ENCODE measurements at regions not wholly inside any gene's neighbourhood (a gene's known extent, or its start where the extent isn't known, plus 50 kb on each side); places are given as distances from the start of the nearest gene placed in this dataset.
"Not testable (repeated sequence)": the region's sequence is repeated elsewhere in the genome, so short reads cannot be mapped to it uniquely, and the experiment has no call there.

DNA sequence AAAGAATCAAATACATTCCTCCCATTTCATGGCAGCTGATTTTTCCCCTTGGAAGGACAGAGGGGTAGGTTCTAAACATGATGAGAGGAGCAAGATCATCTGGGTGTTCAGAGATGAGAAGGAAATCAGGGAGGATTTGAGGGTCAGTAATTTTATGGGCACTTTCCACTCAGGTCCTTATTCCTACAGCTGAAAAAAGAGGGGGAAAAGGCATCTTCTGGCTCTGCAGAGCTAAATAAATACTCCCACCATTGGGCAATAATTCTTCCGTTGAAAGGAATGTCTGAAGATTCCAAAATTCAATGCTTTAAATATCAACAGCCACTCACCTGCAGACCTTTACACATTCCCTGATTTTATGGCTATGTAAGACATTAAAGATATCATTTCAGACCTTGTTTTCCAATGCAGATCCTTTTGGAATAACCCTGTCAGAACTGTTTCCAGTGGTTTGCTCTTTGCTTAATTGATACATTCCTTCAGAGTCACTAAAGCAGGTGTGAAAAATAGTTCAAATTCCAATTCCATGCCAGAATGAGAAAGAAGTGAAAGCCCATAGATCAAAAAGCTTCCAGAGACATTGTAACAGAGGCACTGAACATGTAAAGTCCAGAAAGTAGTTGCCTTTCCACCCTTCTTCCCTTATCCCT is 233.3 kb upstream of the KRR1 start:
- Mint-ChIP-seq H3K9me3 (peaks cover 9% of the 10 kb centered on the region), H3K4me3 (no peak overlapping the region), H3K27ac (no peak overlapping the region), H3K27me3 (peaks cover 4% of the 10 kb centered on the region), H3K36me3 (ENCODE audit: low read depth) (no peaks in the 10 kb centered on the region), H3K4me1 (ENCODE audit: low read depth) (no peaks in the 10 kb centered on the region)
- intact Hi-C loops (cut with micrococcal nuclease): no loop called here

- H3K4me3 Mint-ChIP-seq: no peak overlapping the region
- H3K36me3 Mint-ChIP-seq (ENCODE audit: low read depth): no peaks in the 10 kb centered on the region
- intact Hi-C loops (cut with micrococcal nuclease): no loop called here
Observed at GRCh38 chr12:75742961-75743360, 231.6 kb upstream of the KRR1 start.

GRCh38 chr12:75742048-75742447 is 230.6 kb upstream of the KRR1 start:
- intact Hi-C loops (cut with micrococcal nuclease): no loop called here
- H3K27ac Mint-ChIP-seq: no peak overlapping the region

More at GRCh38 chr12:75742961-75743360, 231.6 kb upstream of the KRR1 start:
- Mint-ChIP-seq H3K9me3 (peaks cover 9% of the 10 kb centered on the region), H3K27ac (no peak overlapping the region), H3K4me1 (ENCODE audit: low read depth) (no peaks in the 10 kb centered on the region), H3K27me3 (peaks cover 4% of the 10 kb centered on the region)

DNA sequence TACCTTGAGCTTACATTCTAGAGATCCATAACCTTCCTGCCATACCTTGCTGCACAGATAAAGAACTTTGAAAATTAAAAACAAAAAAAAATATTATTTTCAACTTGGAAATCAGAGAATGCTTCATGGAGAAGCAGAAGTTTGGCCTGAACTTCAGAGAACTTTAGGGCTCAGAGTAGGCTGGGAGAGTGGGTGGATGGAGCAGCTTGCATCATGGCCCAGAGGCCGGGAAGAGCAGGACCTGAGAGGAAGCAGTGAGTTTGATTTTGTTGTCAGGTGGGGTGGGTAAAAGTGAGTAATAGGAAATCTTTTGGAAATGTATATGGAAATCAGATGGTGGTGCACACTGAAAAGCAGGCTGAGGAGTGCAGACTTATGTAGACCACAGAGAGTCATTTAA is 228.5 kb upstream of the KRR1 start:
- H3K27ac Mint-ChIP-seq: no peak overlapping the region
- peaks cover 9% of the 10 kb centered on the region for H3K9me3 Mint-ChIP-seq
- intact Hi-C loops (cut with micrococcal nuclease): no loop called here
- H3K36me3 Mint-ChIP-seq (ENCODE audit: low read depth): no peaks in the 10 kb centered on the region
- H3K4me3 Mint-ChIP-seq: no peak overlapping the region
- peaks cover 4% of the 10 kb centered on the region for H3K27me3 Mint-ChIP-seq
- no peaks in the 10 kb centered on the region for H3K4me1 Mint-ChIP-seq (ENCODE audit: low read depth)

More at GRCh38 chr12:75742048-75742447, 230.6 kb upstream of the KRR1 start:
- Mint-ChIP-seq H3K4me1 (ENCODE audit: low read depth) (no peaks in the 10 kb centered on the region), H3K36me3 (ENCODE audit: low read depth) (no peaks in the 10 kb centered on the region), H3K4me3 (no peak overlapping the region), H3K9me3 (peaks cover 9% of the 10 kb centered on the region), H3K27me3 (peaks cover 4% of the 10 kb centered on the region)

GRCh38 chr12:75739098-75739497 is 227.7 kb upstream of the KRR1 start:
- intact Hi-C loops (cut with micrococcal nuclease); H3K36me3 Mint-ChIP-seq (ENCODE audit: low read depth); H3K27ac Mint-ChIP-seq; H3K9me3 Mint-ChIP-seq; H3K27me3 Mint-ChIP-seq; H3K4me1 Mint-ChIP-seq (ENCODE audit: low read depth); H3K4me3 Mint-ChIP-seq: not testable (repeated sequence)

- peaks cover 6% of the 10 kb centered on the region for H3K27me3 Mint-ChIP-seq
- no peak overlapping the region for H3K27ac Mint-ChIP-seq
- no peak overlapping the region for H3K4me3 Mint-ChIP-seq
- H3K4me1 Mint-ChIP-seq (ENCODE audit: low read depth): no peaks in the 10 kb centered on the region
- no peaks in the 10 kb centered on the region for H3K36me3 Mint-ChIP-seq (ENCODE audit: low read depth)
- H3K9me3 Mint-ChIP-seq: peaks cover 9% of the 10 kb centered on the region
- intact Hi-C loops (cut with micrococcal nuclease): no loop called here
Observed at GRCh38 chr12:75738486-75738885, 227.1 kb upstream of the KRR1 start.

DNA sequence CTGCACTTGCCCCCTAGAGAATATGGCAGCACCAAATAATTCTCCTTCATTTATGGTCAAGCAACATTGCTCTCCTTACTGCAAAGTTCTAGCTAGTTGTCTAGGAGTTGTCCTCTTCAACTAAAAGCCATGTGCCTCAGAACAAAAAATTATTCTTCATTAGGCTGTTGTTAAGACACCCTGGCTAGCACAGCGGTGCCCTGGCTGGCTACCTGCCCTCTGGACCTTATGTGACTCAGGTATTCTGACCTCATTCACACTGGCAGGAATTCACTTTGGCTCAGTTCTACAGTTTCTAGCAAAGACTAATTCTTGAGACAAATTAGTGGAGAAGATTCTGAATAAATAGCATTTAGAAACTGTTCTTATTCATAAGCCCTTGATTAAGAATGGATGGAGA is 224.4 kb upstream of the KRR1 start:
- Mint-ChIP-seq H3K27me3 (peaks cover 2% of the 10 kb centered on the region), H3K4me3 (no peak overlapping the region), H3K9me3 (no peaks in the 10 kb centered on the region), H3K36me3 (ENCODE audit: low read depth) (no peaks in the 10 kb centered on the region), H3K4me1 (ENCODE audit: low read depth) (no peaks in the 10 kb centered on the region), H3K27ac (no peak overlapping the region)
- intact Hi-C loops (cut with micrococcal nuclease): no loop called here

- intact Hi-C loops (cut with micrococcal nuclease): no loop called here
- Mint-ChIP-seq H3K4me1 (ENCODE audit: low read depth) (no peaks in the 10 kb centered on the region), H3K4me3 (no peak overlapping the region), H3K27me3 (no peaks in the 10 kb centered on the region), H3K27ac (no peak overlapping the region), H3K9me3 (no peaks in the 10 kb centered on the region), H3K36me3 (ENCODE audit: low read depth) (no peaks in the 10 kb centered on the region)
Observed at GRCh38 chr12:75728826-75729225, 217.4 kb upstream of the KRR1 start.

DNA sequence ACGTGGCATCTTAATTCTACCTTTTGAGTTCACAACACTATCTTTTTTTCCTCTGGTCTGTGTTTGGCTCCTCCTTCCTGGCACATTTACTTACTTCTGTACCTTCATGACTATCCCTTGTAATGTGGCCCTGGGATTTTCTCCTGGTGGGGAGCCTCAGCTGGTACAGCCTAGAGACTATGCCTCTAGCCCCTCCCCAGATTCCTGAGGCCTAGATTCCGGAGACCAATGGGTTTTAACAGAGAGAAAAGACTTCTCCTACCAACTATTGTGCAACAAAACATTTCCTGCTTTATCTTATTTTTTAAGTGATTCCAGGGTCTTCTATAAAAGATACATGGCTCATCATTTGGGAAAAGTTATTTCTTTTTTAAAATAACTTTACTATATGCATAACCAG is 216.2 kb upstream of the KRR1 start:
- no peak overlapping the region for H3K27ac Mint-ChIP-seq
- no peaks in the 10 kb centered on the region for H3K9me3 Mint-ChIP-seq
- H3K4me3 Mint-ChIP-seq: no peak overlapping the region
- H3K36me3 Mint-ChIP-seq (ENCODE audit: low read depth): no peaks in the 10 kb centered on the region
- intact Hi-C loops (cut with micrococcal nuclease): no loop called here
- no peaks in the 10 kb centered on the region for H3K27me3 Mint-ChIP-seq
- H3K4me1 Mint-ChIP-seq (ENCODE audit: low read depth): peaks cover under 1% of the 10 kb centered on the region

DNA sequence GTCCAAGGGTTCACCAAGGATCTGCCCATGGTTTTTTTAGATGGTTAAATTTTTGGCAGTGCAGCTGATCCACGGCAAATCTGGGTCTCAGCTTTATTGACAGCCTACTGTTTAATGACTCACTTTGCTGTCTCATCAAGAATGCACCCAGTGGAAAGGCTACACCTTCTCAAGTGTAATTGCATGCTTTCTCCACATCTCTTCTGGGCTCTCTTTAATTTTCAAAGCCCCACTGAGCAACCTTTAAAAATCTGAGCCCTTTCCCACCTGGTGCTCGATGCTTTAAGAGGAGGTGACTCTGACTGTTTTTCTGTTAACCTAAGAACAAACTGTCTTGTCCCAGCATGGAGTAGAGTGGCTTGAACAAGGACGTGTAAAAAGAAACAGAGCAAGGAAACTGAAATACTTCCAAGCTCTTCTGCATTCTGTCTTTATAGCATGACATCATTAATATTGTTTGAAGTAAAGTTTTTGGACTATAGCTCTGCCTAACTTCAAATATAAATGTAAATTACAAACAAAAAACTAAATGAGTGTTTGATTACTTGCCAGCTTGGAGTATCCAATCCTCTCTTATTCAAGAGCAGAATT is 214.2 kb upstream of the KRR1 start:
- Mint-ChIP-seq H3K36me3 (ENCODE audit: low read depth) (no peaks in the 10 kb centered on the region), H3K27ac (no peak overlapping the region), H3K9me3 (no peaks in the 10 kb centered on the region), H3K4me1 (ENCODE audit: low read depth) (peaks cover 5% of the 10 kb centered on the region), H3K27me3 (no peaks in the 10 kb centered on the region), H3K4me3 (no peak overlapping the region)
- intact Hi-C loops (cut with micrococcal nuclease): no loop called here

DNA sequence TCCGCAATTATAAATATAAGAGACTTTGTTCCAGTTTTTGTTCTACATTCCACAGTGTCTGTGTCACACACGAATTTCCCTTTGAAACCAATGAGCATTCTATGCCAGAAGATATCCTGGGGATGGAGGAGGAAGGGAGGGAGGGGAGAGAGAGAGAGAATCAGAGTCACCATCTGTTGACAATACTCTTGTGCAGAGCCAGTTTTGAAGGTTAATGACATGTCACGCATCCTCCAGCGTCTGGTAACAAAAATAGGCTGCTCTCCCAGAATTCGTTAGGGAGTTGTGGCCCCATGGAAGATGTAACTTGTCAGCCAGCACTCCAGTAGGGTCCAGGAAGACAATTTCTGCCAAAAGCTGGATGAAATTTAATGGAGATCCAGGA is 213.5 kb upstream of the KRR1 start:
- Mint-ChIP-seq H3K4me1 (ENCODE audit: low read depth) (peaks cover 5% of the 10 kb centered on the region), H3K27me3 (no peaks in the 10 kb centered on the region), H3K9me3 (no peaks in the 10 kb centered on the region), H3K4me3 (no peak overlapping the region), H3K36me3 (ENCODE audit: low read depth) (no peaks in the 10 kb centered on the region), H3K27ac (no peak overlapping the region)
- intact Hi-C loops (cut with micrococcal nuclease): no loop called here

- Mint-ChIP-seq H3K4me3 (no peak overlapping the region), H3K27ac (no peak overlapping the region), H3K4me1 (ENCODE audit: low read depth) (peaks cover 5% of the 10 kb centered on the region), H3K27me3 (no peaks in the 10 kb centered on the region), H3K9me3 (no peaks in the 10 kb centered on the region), H3K36me3 (ENCODE audit: low read depth) (no peaks in the 10 kb centered on the region)
- intact Hi-C loops (cut with micrococcal nuclease): no loop called here
Observed at GRCh38 chr12:75724307-75724927, 213.0 kb upstream of the KRR1 start.

DNA sequence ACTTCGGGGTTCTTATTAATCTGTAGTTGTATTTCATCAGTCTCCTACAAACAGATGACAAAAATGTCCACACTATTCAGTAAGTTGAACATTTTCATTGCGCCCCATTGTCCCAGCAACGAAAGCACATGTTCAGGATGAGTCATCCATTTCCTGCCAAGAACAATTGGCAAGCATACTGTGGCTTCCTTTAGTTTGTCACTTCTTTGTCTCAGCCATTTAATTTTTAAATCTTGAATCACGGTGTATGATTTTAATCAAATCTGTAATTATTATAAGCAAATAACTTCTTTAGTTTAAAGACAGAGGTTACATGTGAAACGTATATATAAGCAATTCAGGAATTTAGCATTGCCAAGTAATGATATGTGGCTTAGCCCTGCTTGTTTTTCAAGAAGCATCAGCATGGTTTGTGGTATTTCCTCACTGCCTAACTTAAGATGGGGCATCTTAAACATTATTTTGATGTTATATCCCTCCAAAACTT is 211.3 kb upstream of the KRR1 start:
- no peaks in the 10 kb centered on the region for H3K9me3 Mint-ChIP-seq
- H3K27me3 Mint-ChIP-seq: no peaks in the 10 kb centered on the region
- no peak overlapping the region for H3K27ac Mint-ChIP-seq
- intact Hi-C loops (cut with micrococcal nuclease): no loop called here
- H3K4me3 Mint-ChIP-seq: no peak overlapping the region
- H3K4me1 Mint-ChIP-seq (ENCODE audit: low read depth): peaks cover 5% of the 10 kb centered on the region
- no peaks in the 10 kb centered on the region for H3K36me3 Mint-ChIP-seq (ENCODE audit: low read depth)

GRCh38 chr12:75721796-75722195 is 210.4 kb upstream of the KRR1 start:
- Mint-ChIP-seq H3K27ac (no peak overlapping the region), H3K36me3 (ENCODE audit: low read depth) (no peaks in the 10 kb centered on the region), H3K4me1 (ENCODE audit: low read depth) (peaks cover 5% of the 10 kb centered on the region), H3K4me3 (no peak overlapping the region), H3K9me3 (no peaks in the 10 kb centered on the region), H3K27me3 (no peaks in the 10 kb centered on the region)
- intact Hi-C loops (cut with micrococcal nuclease): no loop called here
